ENCODE measurements at regions not wholly inside any gene's neighbourhood (a gene's known extent, or its start where the extent isn't known, plus 50 kb on each side); places are given as distances from the start of the nearest gene placed in this dataset.

DNA sequence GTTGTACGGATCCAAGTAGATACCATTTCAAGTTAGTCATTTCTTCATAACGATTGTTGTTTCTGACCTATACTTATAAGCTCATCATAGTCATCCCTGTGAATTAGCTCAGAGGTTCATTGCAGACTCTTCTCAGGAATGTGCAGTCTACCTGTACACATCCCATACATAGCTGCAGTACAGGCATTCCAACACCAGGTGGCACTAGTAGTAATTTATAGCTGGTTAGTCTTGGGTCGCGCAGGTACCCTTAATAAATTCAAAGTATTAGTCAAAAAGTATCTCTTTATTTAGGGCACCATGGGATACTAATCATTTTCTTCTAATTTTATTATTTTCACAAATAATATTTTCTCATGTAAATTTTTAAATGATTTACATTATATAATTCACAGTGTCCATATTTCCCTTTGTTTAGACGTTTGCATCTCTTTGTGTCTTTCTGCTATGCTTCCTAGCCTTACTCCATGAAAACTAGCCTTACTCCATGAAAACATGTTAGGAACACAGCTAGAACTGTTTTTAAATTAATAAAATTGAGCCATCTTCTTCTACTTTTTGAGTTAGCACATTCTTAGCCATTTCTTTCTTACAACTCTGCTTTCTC, 128.6 kb upstream of the FAM83B start:
- peak; percentile 50 for DNase-seq (ENCODE audit: low spot score)

DNA sequence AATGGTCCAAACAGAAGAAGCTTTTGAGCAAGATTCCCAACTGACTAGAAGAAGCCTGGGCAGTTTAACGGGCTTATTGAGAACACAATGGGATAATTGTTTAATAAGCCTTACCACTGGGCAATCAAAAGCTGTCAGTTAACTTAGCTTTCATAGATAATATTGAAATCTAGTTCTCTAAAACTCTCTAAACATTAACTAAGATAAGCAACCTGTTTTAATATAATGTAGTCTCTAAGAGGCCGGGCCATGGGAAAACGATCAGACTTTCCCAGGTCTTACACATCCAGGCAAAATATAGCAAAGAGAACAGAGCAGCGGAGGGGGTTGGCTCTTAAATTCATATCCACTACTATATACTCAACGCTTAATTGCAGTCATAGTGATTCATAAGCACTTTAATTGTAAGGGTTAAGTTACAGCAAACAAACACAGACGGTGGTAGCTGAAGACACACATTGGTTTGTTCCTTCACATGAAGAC, 128.0 kb upstream of the FAM83B start:
- no peak for DNase-seq (ENCODE audit: low spot score)

DNA sequence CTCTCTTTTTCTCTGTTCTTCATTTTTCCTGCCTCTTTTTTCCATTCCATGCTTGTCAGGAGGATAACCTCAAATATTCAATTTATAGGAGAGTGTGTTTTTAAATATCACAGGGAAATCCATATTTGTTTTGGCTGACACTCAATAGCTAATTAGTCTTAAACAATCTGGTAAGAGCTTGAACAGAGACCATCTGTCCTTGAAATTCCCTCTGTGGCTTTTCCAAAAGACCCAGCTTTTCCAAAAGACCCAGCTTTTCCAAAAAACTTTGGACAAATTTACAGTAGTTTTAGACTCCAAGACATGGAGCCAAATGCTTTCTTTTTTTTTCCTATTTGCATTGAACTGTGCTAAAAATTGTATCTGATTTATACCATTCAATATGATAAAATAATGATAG, 127.4 kb upstream of the FAM83B start:
- no peak for DNase-seq (ENCODE audit: low spot score)

DNA sequence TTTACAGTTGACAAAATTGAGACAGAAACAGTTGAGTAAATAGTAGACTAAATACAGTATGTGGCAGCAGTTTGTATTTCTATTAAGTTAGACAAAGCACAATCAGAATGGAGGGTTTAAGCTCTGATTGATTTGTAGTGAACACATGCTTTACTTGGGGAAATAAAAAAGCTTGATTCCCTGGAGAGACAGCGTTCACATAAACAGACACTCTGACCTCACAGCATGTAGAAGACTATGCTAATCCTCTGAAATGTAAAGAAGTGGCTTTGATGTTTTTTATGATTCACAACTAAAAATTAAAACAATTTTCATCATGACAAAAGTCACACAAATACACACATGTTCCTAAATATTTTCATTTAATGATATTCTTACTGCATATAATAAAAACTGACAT, 126.9 kb upstream of the FAM83B start:
- DNase-seq (ENCODE audit: low spot score), result no peak

DNA sequence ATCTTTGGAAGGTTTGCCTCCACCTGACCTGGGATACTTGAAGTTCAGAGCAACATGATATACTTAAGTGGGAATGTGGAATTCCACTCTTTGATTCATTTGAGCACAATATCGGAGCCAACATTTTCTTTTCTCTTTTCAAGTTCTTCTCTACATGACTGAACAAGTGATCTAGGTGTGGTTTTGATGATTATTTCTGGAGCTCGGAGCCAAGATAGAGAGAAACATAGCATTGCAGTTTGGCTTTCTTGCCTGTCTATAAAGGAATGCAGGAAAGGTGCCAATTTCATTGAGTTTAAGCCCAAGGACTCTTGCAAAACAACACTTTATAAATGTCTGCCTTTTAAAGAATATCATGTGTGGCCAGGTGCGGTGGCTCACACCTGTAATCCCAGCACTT, 124.2 kb upstream of the FAM83B start:
- no peak for DNase-seq (ENCODE audit: low spot score)

DNA sequence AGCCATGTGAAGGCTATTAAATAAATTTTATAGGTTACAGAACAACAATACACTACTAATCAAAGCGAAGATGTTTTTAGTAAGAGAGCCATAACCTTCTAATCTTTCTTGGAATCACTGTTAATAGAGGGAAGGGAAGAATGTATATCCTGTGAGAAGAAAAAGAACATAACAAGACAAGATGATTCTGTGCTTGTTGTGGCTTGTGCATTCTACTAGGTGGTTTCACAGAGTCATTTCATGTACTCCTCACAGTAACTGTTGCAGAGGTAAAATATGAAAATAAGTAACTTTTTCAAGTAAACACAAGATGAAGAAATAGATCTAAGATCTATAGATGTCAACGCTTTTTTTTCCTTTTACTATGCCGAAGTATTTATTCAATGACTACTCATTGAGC, 116.9 kb upstream of the FAM83B start:
- no peak for DNase-seq (ENCODE audit: low spot score)

DNA sequence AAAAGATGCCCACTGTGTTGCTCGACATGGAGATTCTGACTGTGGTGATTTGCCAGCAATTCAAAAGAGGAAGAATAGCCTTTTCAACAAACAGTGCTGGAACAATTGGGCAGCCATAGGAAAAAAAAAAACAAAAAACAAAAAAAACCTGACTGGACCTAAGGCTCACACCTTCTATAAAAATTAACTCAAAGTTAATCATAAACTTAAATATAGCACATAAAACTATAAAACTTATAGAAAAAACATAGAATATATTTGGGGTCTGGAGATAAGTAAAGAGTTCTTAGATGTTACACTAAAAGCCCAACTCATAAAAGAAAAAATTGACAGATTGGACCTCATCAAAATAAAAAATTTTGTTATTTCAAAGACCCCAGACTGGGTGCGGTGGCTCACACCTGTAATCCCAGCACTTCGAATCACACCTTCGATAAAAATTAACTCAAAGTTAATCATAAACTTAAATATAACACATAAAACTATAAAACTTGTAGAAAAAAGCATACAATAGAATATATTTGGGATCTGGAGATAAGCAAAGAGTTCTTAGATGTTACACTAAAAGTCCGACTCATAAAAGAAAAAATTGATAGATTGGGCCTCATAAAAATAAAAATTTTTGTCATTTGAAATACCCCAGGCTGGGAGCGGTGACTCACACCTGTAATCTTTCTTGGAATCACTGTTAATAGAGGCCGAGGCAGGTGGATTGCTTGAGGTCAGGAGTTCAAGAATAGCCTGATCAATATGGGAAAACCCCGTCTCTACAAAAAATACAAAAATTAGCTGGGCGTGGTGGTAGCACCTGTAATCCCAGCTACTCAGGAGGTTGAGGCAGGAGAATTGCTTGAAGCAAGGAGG, 115.6 kb upstream of the FAM83B start:
- DNase-seq (ENCODE audit: low spot score), result no peak

DNA sequence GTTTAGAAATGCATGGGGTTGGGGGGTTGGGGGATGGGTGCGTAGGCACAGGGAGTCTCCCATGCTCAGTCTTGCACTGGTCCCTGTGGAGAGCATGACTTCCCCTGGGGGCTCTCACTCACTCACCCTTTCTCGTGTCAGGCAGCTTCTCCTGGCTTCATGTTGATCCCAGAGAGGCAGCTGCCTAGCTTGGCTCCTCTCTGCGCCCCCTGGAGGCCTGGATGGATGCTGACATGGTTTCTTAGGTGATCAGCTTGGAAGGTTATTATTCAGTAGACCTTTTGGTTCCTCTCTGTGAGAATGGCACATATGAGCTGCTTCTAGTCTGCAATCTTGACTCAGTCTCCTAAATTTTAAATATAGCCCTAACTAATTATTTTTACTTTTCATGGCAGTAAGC, 109.3 kb upstream of the FAM83B start:
- DNase-seq (ENCODE audit: low spot score), result no peak

DNA sequence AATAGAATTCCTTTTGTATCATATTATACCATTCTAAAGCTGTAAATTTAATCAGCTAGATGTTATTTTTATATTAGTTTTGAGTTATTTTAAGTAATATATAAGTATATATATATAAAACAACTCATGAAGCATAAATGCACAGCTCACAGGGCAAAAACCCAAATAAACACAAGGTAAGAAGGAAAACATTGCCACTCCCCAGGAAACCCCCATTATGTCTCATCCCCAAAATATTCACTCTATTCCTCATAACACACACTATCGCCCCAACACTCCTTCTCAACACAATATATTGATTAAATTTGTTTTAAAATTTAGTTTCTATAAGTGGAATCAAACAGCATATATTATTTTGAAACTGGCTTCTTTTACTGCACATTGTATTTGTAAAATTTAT, 98.6 kb upstream of the FAM83B start:
- DNase-seq (ENCODE audit: low spot score), result no peak

DNA sequence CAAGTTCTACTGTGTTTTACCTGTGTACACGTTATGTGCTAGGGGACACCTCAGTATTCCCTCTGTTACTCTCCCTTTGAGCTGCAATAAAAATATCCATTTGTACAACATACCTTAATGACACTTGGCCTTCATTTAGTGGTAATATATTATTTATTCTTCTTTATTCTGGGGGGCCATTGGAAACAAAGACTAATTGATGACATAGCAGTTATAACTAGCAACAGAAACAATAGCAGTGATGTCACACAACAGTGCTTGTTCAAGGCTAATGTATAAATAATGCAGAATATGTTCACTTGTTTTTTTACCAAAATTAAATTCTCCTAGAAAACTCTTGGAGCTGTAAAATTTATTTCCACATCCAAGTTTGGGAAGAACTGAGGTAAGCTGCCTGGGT, 92.2 kb upstream of the FAM83B start:
- no peak for DNase-seq (ENCODE audit: low spot score)

DNA sequence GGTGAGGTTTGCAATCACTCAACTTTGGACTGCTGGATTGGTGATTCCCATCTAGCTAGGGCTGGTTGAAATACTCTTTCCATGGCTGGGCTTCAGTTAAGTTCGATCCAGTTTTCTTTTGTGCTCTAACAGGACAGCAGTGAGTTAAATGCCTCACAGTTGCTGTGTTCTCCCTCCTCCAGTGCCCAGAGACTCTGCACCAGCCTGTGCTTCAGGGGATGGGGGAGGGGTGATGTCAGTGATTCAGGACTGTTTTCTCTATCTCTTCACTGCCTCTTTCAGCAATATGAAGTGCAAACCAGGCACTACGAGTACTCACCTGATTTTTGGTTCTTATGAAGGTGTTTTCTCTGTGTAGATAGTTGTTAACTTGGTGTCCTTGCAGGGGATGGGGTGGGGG, 88.2 kb upstream of the FAM83B start:
- DNase-seq (ENCODE audit: low spot score), result no peak

DNA sequence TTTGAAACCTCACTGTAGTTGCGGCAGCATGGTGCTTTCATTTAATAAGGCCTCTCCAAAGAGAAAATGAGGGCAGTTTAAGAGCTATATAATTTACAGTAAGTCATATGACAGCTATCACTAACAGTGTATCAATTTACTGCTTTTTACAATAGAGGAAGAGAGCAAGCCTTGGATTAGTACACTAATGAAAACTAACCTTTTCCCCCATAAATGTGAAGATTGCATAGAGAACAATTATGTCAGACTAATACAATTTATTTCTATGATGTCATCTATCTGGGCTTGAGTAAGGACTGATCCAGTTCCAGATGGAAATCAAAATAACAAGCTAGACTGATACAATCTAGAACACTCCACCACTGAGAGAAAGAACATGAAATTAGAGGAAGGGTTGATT, 78.1 kb upstream of the FAM83B start:
- no peak for DNase-seq (ENCODE audit: low spot score)

DNA sequence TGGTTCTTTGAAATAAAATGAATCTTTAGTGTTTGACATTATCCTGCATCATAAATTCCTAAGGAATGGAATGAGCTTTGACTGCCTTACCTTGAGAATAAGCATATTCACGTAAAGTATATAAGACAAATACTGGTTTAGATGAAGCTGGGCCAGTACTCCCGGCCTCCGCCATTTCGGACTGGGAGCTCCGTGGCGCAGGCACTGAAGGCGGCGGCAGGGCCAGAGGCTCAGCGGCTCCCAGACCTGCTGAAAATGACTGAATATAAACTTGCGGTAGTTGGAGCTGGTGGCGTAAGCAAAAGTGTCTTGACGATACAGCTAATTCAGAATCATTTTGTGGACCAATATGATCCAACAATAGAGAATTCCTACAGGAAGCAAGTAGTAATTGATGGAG, 76.2 kb upstream of the FAM83B start:
- DNase-seq (ENCODE audit: low spot score), result no peak

DNA sequence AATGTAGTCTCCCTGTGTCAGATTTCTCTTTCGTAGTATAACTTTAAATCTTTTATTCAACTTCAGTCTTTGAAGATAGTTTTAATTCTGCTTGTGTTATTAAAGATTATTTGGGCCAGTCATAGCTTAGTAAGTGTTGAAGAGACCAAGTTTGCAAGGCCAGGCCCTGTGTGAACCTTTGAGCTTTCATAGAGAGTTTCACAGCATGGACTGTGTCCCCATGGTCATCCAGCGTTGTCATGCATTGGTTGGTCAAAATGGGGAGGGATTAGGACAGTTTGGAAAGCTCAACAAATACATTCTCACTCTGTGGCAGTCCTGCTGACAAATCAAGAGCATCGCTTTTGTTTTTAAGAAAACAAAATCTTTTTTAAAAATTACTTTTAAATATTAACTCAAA, 74.6 kb upstream of the FAM83B start:
- DNase-seq (ENCODE audit: low spot score), result no peak

DNA sequence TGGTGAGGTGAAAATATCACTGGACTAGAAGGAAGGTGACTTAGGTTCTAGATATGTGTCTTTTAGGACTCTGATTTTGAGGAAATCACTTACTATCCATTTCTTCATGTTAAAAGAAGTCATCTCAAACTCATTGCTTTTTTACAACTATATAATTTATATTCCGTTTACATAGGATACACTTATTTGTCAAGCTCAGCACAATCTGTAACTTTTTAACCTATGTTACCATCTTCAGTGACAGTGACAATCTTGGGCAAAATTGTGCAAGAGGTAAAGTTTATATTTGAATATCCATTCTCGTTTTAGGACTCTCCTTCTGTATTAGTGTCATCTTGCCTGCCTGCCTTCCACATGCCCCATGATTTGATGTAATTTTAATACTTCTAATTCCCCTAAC, 74.0 kb upstream of the FAM83B start:
- no peak for DNase-seq (ENCODE audit: low spot score)

DNA sequence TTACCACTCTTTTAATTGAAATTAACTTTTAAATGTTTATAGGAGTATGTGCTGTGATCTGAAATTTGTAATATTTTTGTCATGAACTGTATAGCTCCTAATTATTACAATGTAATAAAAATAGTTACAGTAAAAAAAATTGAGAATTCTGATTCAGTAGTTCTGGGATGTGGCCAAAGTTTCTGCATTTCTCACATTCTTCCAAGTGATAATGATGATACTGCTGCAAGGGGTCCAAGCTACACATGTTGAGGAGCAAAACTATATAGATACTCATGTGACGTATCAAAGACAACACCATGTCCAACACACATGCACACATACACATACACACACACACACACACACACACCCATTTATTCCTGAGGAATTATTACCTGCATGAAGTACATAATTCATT, 71.0 kb upstream of the FAM83B start:
- no peak for DNase-seq (ENCODE audit: low spot score)

DNA sequence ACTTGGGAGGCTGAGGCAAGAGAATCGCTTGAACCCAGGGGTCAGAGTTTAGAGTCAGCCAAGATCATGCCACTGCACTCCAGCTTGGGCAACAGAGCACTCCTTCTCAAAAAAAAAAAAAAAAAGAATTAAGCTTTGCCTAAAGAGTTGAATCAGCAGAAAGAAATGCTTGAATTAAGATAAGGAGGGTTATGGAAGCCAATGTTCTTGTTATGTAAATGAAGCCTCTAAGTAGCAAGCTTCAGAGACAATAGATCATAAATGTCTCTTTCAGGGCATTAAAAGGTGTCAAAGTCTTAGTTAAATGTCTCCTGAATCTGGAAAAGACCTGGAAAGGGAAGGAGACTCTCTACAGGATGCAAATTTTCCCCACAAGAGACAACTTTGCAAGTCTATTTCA, 69.7 kb upstream of the FAM83B start:
- no peak for DNase-seq (ENCODE audit: low spot score)

DNA sequence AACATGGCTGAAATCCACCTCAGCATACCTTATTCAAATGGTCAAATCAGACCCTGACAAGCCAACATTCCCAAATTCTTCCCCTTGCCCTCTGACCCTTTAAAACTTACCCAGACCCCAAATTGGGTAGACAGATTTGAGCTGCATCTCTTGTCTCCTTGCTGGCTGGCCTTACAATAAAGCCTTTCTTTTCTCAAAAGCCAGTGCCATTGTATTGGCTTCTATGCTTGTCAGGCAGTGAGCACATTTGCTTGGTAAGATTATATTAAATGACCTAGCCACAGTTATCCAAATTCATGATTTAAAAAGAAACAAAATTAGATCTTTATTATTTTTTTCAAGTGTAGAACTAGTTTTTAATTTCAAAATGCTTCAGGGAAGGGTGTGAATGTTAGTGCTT, 67.8 kb upstream of the FAM83B start:
- DNase-seq (ENCODE audit: low spot score), result no peak

DNA sequence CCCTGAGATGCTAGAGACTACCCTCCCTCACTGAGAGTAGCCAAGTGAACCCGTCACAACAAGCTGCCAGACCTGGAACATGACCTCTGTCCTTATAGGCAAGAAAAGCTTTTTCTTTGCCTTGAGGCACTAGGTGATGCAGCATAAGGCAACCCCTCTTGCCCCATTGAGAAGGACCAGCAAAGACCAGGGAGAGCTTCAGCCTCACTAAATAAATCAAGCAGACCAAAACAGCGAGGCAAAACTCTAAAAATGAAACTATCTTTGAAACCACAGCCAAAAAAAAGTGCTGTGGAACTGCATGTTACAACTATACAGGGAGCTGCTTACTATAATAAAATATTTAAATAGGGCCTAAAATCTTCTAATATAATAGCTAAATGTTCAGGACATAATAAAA, 62.6 kb upstream of the FAM83B start:
- DNase-seq (ENCODE audit: low spot score), result no peak

DNA sequence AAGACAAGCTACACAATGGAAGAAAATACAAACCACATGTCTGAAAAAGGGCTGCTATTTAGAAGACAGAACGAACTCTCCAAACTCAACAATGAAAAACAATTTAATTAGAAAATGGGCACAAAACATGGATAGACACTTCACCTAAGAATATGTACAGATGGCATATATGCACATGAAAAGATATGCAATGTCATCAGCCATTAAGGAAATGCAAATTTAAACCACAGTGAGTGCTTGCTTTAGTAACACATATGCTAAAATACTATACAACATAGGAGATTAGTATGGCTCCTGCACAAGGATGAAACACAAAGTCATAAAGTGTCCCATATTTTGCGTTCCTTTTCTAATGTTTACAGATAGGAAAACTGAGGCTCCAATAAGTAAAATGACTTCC, 60.4 kb upstream of the FAM83B start:
- DNase-seq (ENCODE audit: low spot score), result no peak

DNA sequence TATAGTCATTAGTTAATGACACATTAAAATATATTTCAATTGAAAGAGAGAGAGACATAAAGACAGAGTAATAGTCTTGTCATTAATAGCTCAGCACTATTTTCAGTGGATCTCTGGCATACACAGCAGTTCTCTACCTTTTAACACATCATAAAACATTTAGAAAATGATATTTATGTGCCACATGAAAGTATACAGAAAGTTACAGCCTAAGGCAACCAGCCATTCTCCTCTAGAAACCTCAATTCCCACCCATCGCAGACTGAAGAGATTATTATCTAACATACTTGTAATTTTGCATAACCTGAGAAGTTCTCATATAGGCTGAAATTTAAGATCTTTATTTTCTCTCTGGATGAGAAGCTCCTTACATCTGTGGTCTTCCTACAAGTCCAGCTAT, 58.7 kb upstream of the FAM83B start:
- no peak for DNase-seq (ENCODE audit: low spot score)
